Liver (tissue), 3 donors: ENCODE measurements at regions not wholly inside any gene's neighbourhood (a gene's known extent, or its start where the extent isn't known, plus 50 kb on each side); places are given as distances from the start of the nearest gene placed in this dataset.

Source experiments
- ATF3 ChIP-seq: IDR thresholded peaks from 2 replicates; pipeline ENCODE4 v1.6.1; 2016; ENCODE audit warnings: antibody characterized with exemption
- CTCF ChIP-seq: fragments of 150-350 bp; IDR thresholded peaks from 2 replicates; pipeline ENCODE4 v1.5.1; 2017; ENCODE audit warnings: improper control_type of control experiment, low read depth, low read length; ENCODE audit not compliant: missing input control
- EGR1 ChIP-seq, 2 donors: IDR thresholded peaks; 2 replicates each; pipeline ENCODE4 v1.6.1; 2016 to 2018; ENCODE audit warnings: antibody characterized with exemption in 2 of 2, low read depth in 2 of 2
- HNF4A ChIP-seq, 2 donors: conservative IDR thresholded peaks; 2 replicates each; pipeline ENCODE4 v1.6.1; 2016; ENCODE audit warnings: antibody characterized with exemption in 2 of 2, mild to moderate bottlenecking in 2 of 2
- MAX ChIP-seq: IDR thresholded peaks from 2 replicates; pipeline ENCODE4 v1.6.1; 2016; ENCODE audit warnings: antibody characterized with exemption
- RAD21 ChIP-seq, 2 donors: IDR thresholded peaks; 2 replicates each; pipeline ENCODE4 v1.6.1; 2016; ENCODE audit warnings: antibody characterized with exemption in 2 of 2, mild to moderate bottlenecking in 2 of 2
- REST ChIP-seq: IDR thresholded peaks from 2 replicates; pipeline ENCODE4 v1.6.1; 2016; ENCODE audit warnings: antibody characterized with exemption, mild to moderate bottlenecking
- SP1 ChIP-seq: IDR thresholded peaks from 2 replicates; pipeline ENCODE4 v1.6.1; 2018; ENCODE audit warnings: antibody characterized with exemption, mild to moderate bottlenecking
- TAF1 ChIP-seq: conservative IDR thresholded peaks from 2 replicates; pipeline ENCODE4 v1.6.1; 2016; ENCODE audit warnings: antibody characterized with exemption, mild to moderate bottlenecking
- ZBTB33 ChIP-seq: IDR thresholded peaks from 2 replicates; pipeline ENCODE4 v1.6.1; 2016; ENCODE audit warnings: antibody characterized with exemption
- donor health status: healthy.
- donor health status: healthy.

GRCh38 chr20:58064411-58065010 lies 163.9 kb downstream of the ANKRD60 start:
- TF ChIP-seq ATF3, result no peak
- TF ChIP-seq CTCF, result no peak
- TF ChIP-seq MAX, result no peak
- no peak for TF ChIP-seq RAD21 (IDR thresholded peaks at IDR 0.05)
- no peak for TF ChIP-seq TAF1
- TF ChIP-seq REST, result no peak
- no peak for TF ChIP-seq SP1
- TF ChIP-seq HNF4A (conservative IDR thresholded peaks at IDR 0.05), result no peak
- no peak for TF ChIP-seq EGR1 (IDR thresholded peaks at IDR 0.05; ENCODE audit: low read depth in 2 of 2)
- TF ChIP-seq ZBTB33, result no peak
